OCI-LY1 (cell line): ENCODE measurements at regions not wholly inside any gene's neighbourhood (a gene's known extent, or its start where the extent isn't known, plus 50 kb on each side); places are given as distances from the start of the nearest gene placed in this dataset.

Source experiments
- CTCF ChIP-seq: fragments of 200-600 bp; sonication (generic), shearing (Covaris generic); IDR thresholded peaks from 2 replicates; pipeline ENCODE4 v1.5.1; 2017; ENCODE audit warnings: mild to moderate bottlenecking, antibody characterized with exemption, low read length, moderate library complexity, mixed read lengths
- EZH2 ChIP-seq: fragments of 200-600 bp; sonication (generic), shearing (Covaris generic); IDR thresholded peaks from 2 replicates; pipeline ENCODE4 v1.8.0; 2017; ENCODE audit warnings: borderline replicate concordance, mixed run types, mild to moderate bottlenecking, antibody characterized with exemption, low read length, moderate library complexity, mixed read lengths

GRCh38 chr13:107854880-107855279 is 360.5 kb downstream of the LIG4 start:
- no peak for TF ChIP-seq CTCF
- TF ChIP-seq EZH2 = no peak
